CD4-positive, alpha-beta T cell treated with Interleukin-15 for 1 hour (primary cell): ENCODE measurements at regions not wholly inside any gene's neighbourhood (a gene's known extent, or its start where the extent isn't known, plus 50 kb on each side); places are given as distances from the start of the nearest gene placed in this dataset.
"Not testable (repeated sequence)": the region's sequence is repeated elsewhere in the genome, so short reads cannot be mapped to it uniquely, and the experiment has no call there.

ENCODE experiments used
- DNase-seq: peaks from one replicate; pipeline ENCODE4 v3.0.0-alpha.2; 2020

- DNase-seq = no peak
These were observed 203.0 kb upstream of the PCSK5 start for GRCh38 chr9:75687359-75687953.

DNA sequence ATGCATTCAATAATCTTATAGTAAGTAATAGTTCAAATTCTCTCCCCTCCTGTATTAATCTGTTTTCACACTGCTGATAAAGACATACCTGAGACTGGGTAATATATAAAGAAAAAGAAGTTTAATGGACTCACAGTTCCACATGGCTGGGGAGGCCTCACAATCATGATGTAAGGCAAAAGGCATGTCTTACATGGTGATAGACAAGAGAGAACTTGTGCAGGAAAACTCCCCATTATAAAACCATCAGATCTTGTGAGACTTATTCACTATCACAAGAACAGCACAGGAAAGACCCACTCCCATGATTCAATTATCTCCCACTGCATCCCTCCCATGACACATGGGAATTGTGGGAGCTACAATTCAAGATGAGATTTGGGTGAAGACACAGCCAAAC lies 199.9 kb upstream of the PCSK5 start:
- DNase-seq = not testable (repeated sequence)

DNA sequence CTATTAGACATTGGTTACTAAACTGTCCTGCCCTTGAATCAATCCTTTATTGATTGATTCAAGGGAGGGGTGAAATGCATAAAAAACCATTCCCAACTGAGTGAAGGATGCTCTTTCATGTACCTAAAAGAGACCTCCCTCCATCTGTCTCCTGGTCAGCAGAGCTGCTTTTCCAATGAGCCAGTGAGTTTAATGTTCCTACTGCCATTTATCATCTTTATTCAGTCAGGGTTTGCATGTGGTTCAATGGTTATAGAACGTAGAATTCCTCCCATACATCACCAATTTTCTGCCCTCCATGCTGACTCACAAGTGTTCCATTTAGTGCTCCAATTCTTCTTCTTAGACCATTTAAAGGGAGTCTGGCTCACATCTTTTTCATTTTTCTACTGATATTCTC lies 199.1 kb upstream of the PCSK5 start:
- no peak for DNase-seq

DNA sequence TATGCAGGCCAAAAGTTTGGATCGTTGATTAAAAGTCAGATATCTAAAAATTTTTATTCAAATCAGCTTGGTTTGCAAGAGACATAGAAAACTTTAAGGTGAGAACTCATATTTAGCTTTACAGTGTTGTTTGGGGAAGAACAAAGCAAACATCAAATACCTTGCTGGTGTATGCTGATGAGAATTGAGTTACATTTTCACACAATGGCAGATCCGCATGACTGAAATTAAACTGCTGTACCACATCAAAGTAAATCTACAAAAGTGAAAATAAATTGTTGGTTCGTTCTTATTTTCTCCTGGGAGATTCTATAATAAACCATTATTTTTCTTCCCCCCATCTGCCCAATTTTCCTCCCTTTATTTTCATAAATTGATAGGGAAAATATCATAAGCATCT lies 198.2 kb upstream of the PCSK5 start:
- DNase-seq = no peak

DNA sequence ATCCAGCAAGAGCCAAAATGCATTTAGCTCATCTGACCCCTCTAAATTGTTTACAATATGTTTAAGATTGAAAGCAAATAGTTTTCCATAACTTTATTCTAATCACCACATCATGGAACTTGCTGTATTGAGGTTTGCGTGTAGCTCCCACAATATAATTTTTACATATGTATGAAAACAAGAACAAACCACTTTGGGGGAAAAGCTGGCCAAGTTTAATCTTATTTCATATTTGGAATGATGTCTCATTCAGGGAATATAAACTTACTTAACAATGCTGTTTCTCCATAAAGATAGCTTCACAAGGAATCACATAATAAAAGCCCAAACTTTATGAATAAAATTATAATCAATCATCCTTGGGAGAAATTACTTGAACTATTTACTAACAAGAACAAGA lies 194.6 kb upstream of the PCSK5 start:
- no peak for DNase-seq

DNA sequence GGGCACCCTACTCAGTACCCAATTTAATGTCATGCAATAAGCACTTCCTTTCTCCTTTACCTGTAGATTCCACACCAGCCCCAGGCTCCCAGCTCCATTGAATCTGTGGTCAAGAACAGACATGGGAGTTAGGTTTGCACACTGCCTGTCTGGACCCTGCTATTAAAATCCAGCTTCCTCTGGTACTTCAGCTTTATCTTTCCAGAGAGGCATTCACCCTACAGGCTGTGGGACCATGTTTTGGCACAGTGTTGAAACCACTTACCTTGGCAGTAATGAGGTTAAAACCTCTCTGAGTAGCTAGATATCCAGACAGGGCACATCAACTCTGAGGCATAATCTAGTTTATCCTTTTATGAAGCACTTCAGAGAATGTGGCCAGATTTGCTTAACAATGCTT lies 191.5 kb upstream of the PCSK5 start:
- no peak for DNase-seq

- no peak for DNase-seq
These were observed 190.7 kb upstream of the PCSK5 start for GRCh38 chr9:75699625-75700251.

DNA sequence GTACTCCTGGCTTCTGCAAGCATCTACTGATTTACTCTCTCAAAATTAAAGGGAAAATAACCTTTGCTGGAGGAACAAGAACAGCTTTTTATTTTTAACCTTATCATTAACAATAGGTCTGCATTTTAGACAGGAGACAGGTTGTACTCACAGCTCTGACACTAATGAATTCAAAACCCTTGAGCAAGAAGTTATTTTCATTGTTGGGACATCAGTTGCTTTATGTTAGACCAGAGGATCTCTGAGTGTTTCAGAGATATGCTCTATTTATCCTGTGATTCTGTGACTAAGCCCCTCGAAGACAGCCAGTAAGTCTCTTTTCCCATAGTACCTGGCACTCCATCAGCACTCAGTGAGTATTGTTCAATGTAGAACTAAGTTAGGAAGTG lies 190.2 kb upstream of the PCSK5 start:
- DNase-seq = no peak

- DNase-seq = no peak
These were observed 183.3 kb upstream of the PCSK5 start for GRCh38 chr9:75707191-75707590.

DNA sequence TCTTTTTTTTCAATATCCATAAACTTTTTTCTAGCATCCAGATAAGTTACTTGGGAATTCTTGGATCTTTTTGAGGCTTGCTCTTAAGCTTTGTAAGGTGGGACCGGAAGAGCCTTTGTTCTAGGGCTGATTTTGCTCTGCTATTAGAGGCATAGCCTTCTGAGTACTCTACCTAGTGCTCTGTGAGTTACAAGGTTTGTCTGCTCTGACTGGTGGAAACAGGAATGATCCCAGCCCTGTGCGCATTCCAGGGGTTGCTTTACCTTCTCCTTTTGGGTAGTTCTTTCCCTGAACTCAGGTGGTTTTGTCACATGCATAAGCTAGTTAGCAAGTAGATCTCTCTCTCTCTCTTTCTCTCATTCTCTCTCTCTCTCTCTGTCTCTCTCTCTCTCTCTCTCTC lies 180.8 kb upstream of the PCSK5 start:
- no peak for DNase-seq

DNA sequence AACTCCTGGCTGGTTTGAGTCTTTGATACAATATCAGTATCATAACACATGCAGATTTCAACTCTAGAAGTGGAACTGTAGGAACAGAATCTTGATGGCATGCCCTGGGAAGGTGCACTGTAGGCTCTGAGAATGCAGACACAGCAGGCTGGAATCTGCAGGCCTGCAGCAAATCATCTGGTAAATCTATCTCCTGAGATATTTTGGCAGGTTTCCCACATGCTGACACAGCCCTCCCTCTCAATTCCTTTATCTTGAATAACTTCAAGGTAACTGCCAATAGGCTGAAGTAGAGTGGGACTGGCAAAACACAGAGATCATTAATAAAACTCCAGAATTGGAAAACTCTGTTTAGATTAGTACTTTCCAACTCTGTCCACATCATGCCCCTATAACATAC lies 177.8 kb upstream of the PCSK5 start:
- DNase-seq = no peak

GRCh38 chr9:75713335-75713734 lies 177.1 kb upstream of the PCSK5 start:
- DNase-seq = no peak

DNA sequence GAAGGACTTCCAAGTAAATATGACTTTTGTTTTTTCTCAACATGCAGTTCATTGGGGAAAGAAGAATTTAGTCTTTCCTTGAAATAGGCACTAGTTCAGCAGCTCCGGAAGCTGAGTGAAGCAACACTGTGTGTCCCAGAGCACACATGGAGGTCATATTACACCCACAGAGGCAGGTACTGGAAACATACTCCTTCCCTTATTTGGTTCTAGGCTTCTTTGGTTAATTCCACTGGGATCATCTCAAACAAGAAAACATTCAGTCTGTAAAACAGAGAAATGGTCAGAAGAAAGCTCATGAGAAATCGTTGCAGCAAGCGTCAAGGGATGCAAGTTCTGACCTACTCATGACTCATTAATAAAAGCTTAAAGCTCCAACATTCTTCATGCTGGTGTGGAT lies 175.1 kb upstream of the PCSK5 start:
- no peak for DNase-seq

DNA sequence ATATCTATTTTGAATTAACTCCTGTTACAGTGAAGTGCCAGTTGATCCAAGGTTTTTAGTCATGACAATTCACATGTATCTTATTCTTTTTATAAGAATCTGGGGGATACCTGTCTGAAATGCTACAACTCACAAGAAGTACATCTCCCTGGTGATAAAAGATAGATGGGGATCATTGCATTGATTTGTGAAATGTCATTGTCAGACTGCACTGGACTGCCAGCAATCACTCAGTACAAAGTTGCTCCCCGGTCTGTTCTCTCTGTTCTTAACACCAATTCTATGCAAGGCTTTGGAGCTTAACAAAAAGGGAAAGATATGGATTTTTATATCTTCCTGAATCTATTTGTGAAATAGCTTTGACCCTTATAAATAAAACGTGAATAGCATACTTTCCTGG lies 171.8 kb upstream of the PCSK5 start:
- DNase-seq = no peak

DNA sequence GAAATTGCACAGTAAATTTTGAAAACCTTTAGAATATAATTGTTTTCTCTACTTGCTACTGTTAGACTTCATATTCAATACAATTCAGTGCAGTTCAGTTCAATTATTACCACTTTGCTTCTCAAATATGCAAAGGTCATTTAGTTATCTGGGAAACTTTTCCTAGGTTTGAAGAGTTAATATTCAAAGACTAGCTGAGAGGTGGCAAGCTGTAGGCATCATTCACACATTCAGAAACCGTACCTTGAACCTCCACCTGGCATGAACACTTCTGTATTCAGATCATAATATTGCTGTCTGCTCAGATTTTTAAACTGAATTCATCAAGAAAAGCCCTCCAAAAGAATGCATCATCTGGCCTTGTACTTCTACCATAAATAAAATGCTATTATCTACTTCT lies 162.1 kb upstream of the PCSK5 start:
- DNase-seq = no peak

- DNase-seq = no peak
These were observed 155.7 kb upstream of the PCSK5 start for GRCh38 chr9:75734802-75735201.

- no peak for DNase-seq
These were observed 150.4 kb upstream of the PCSK5 start for GRCh38 chr9:75739884-75740611.

DNA sequence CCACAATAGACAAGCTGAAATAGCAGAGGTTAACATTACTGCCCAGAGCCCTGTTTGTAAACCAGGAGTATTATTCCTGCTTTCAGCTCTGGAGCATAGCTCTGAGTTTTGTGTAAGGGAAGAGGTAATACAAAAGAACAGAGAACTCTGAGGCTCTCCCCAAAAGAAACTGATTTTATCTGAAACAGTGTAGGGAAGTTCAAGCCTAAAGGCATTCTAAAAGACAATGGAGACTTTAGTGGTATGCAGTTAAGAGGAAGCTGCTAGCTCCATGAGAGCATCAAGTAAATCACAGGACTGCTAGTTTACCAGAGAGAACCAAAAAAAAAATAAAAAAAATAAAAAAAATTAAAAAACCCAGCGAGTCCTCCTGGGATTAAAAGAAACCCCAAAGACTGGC lies 146.6 kb upstream of the PCSK5 start:
- no peak for DNase-seq

DNA sequence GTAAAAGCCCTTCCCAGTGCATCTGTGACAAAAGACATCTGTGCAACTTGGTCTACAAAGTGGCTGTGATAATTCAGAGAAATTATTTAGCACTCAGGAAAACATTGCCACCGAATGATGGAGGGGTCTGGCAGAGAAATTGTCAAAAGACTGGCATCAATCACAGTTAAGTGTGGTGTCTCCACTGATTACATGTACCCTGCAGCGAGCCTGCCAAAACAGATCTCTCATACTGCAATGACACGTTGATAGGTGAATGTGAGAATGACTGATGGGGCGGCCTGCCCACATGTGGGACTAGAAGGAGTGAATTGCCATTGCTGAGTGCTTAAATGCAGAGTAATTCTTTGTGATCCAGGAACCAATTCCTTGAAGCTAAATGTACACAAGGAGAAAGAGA lies 136.4 kb upstream of the PCSK5 start:
- no peak for DNase-seq

DNA sequence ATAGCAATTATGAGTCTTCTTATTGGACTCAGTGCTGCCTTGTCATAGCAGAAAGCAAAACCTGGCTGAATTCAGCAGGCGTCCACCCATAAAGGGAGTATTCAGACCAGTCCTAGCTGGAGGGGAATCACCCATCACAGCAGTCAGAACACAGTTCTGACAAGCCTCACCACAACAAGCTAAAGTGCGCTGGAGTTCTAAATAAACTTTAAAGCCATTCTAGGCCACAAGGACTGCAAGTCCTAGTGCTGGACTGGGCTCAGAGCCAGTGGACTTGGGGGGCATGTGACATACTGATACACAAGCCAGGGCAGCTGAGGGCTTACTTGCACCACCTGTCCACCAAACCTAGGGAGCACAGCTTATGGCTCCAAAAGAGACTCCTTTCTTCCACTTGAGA lies 115.3 kb upstream of the PCSK5 start:
- no peak for DNase-seq

DNA sequence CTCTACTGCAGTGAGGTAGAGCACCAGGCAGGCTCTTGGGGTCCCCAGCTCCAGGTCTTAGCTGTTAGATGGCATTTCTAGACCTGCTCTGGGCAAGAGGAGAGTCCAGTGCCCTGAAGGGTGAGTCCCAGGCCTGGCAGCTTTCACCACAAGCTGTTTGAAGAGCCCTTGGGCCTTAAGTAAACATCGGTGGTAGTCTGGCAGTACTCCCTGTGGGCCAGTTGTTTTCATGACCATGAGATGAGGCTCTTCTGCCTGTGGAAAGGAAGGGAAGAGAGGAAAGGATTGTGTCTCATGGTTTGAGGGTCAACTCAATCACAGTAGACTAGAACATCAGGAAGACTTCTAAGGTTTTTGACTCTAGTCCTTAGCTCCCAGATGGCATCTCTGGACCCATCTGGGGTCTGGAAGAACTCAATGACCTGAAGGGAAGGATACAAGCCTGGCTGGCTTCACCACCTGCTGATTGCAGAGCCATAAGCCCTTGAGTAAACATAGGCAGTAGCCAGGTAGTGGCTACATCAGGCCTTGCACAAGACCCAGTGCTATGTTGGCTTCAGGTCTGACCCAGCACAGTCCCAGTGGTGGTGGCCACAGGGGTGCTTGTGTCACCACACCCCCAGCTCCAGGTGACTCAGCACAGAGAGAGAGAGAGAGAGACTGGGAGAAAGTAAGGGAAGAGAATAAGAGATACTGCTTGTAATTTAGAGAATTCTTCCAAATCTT lies 114.3 kb upstream of the PCSK5 start:
- DNase-seq = no peak

GRCh38 chr9:75780185-75780584 lies 110.3 kb upstream of the PCSK5 start:
- DNase-seq = no peak

DNA sequence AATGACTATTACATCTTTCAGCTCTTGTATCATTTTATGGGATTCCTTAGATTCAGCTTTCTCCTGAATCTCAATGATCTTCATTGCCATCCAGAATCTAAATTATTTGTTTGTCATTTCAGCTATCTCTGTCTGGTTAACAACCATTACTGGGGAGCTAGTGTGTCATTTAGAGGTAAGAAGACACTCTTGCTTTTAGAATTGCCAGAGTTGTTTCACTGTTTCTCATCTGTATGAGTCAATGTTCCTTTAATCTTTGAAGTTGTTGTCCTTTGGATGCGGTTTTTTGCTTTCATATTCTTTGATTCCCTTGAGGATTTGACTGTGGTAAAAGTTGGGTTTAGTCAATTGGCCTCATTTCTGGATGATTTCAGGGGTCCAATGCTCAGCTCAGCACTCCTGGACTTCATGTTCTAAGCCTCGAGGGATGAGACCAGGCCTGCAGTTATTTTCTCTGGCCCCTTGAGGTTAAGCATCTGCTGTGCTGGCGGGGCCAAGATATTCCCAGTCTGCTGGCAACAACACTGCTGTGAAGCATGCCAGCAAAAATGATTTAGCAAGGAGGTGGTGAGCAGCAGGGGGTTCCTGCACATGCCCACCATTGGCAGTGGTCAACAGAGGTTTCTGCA lies 102.4 kb upstream of the PCSK5 start:
- DNase-seq = no peak
